ENCODE measurements at regions not wholly inside any gene's neighbourhood (a gene's known extent, or its start where the extent isn't known, plus 50 kb on each side); places are given as distances from the start of the nearest gene placed in this dataset.

- Histone ChIP-seq H3K27ac (no peak overlapping the region), H3K4me1 (no peaks in the 10 kb centered on the region), H3K4me3 (no peak overlapping the region), H3K36me3 (ENCODE audit: insufficient read depth in 1 of 2, low read depth in 1 of 2) (no peaks in the 10 kb centered on the region), H3K9me3 (no peaks in the 10 kb centered on the region), H3K27me3 (ENCODE audit: insufficient read depth in 3 of 3, low read length in 2 of 3) (no peaks in the 10 kb centered on the region)
- DNase-seq, result no peak
- intact Hi-C loops (cut with DNase I), result no loop called here
- no peak for ATAC-seq
- no peak for TF ChIP-seq CTCF (IDR thresholded peaks at IDR 0.05)
- 50 to 58% (median 57%) methylated on average over 5 of the region's 5 CpGs for WGBS, 3 donors
These were observed 438.2 kb upstream of the MAP2 start for GRCh38 chr2:208985644-208986043.

- ATAC-seq, result no peak
- H3K9me3 ChIP-seq, result no peaks in the 10 kb centered on the region
- H3K4me3 ChIP-seq, result no peak overlapping the region
- no peak for TF ChIP-seq CTCF (IDR thresholded peaks at IDR 0.05)
- no peaks in the 10 kb centered on the region for H3K4me1 ChIP-seq
- no peaks in the 10 kb centered on the region for H3K27me3 ChIP-seq (ENCODE audit: insufficient read depth in 3 of 3, low read length in 2 of 3)
- H3K36me3 ChIP-seq (ENCODE audit: insufficient read depth in 1 of 2, low read depth in 1 of 2), result no peaks in the 10 kb centered on the region
- intact Hi-C loops (cut with DNase I), result no loop called here
- no peak for DNase-seq
- WGBS, 3 donors, result 47 to 58% (median 52%) methylated on average over 3 of the region's 3 CpGs
- H3K27ac ChIP-seq, result no peak overlapping the region
These were observed 433.1 kb upstream of the MAP2 start for GRCh38 chr2:208990716-208991115.

GRCh38 chr2:208999911-209000310 is 423.9 kb upstream of the MAP2 start:
- H3K9me3 ChIP-seq, result no peaks in the 10 kb centered on the region
- no peaks in the 10 kb centered on the region for H3K4me1 ChIP-seq
- no peak for ATAC-seq
- no peaks in the 10 kb centered on the region for H3K27me3 ChIP-seq (ENCODE audit: insufficient read depth in 3 of 3, low read length in 2 of 3)
- TF ChIP-seq CTCF (IDR thresholded peaks at IDR 0.05), result no peak
- H3K36me3 ChIP-seq (ENCODE audit: insufficient read depth in 1 of 2, low read depth in 1 of 2), result no peaks in the 10 kb centered on the region
- intact Hi-C loops (cut with DNase I), result no loop called here
- no peak for DNase-seq
- H3K4me3 ChIP-seq, result no peak overlapping the region
- WGBS, 3 donors, result 51 to 56% (median 53%) methylated on average over 2 of the region's 2 CpGs
- no peak overlapping the region for H3K27ac ChIP-seq

GRCh38 chr2:209002054-209002453 is 421.8 kb upstream of the MAP2 start:
- H3K4me3 ChIP-seq, result no peak overlapping the region
- DNase-seq (no peak), ATAC-seq (no peak)
- intact Hi-C loops (cut with DNase I), result no loop called here
- H3K4me1 ChIP-seq, result no peaks in the 10 kb centered on the region
- H3K27ac ChIP-seq, result no peak overlapping the region
- no peaks in the 10 kb centered on the region for H3K36me3 ChIP-seq (ENCODE audit: insufficient read depth in 1 of 2, low read depth in 1 of 2)
- no peak for TF ChIP-seq CTCF (IDR thresholded peaks at IDR 0.05)
- H3K9me3 ChIP-seq, result no peaks in the 10 kb centered on the region
- WGBS, 3 donors, result 82 to 86% (median 84%) methylated on average over 1 of the region's 1 CpG
- no peaks in the 10 kb centered on the region for H3K27me3 ChIP-seq (ENCODE audit: insufficient read depth in 3 of 3, low read length in 2 of 3)

- no peak for DNase-seq
- intact Hi-C loops (cut with DNase I), result no loop called here
- 83 to 93% (median 87%) methylated on average over 1 of the region's 1 CpG for WGBS, 3 donors
- H3K4me3 ChIP-seq, result no peak overlapping the region
- ATAC-seq, result no peak
- H3K9me3 ChIP-seq, result no peaks in the 10 kb centered on the region
- TF ChIP-seq CTCF (IDR thresholded peaks at IDR 0.05), result no peak
- H3K4me1 ChIP-seq, result no peaks in the 10 kb centered on the region
- H3K36me3 ChIP-seq (ENCODE audit: insufficient read depth in 1 of 2, low read depth in 1 of 2), result no peaks in the 10 kb centered on the region
- no peak overlapping the region for H3K27ac ChIP-seq
- no peaks in the 10 kb centered on the region for H3K27me3 ChIP-seq (ENCODE audit: insufficient read depth in 3 of 3, low read length in 2 of 3)
These were observed 418.5 kb upstream of the MAP2 start for GRCh38 chr2:209005371-209005770.
